NOMO-1 treated with DMSO at 0.1 percent for 48 hours (cell line): ENCODE measurements at regions not wholly inside any gene's neighbourhood (a gene's known extent, or its start where the extent isn't known, plus 50 kb on each side); places are given as distances from the start of the nearest gene placed in this dataset.

Experiments used
- DNase-seq: peaks from one replicate; lab custom pipeline; 2025; ENCODE audit not compliant: unreplicated experiment; lab: John Stamatoyannopoulos, UW

- DNase-seq = no peak
Observed at GRCh38 chr3:104578558-104578957, 788.2 kb upstream of the ALCAM start.

DNA sequence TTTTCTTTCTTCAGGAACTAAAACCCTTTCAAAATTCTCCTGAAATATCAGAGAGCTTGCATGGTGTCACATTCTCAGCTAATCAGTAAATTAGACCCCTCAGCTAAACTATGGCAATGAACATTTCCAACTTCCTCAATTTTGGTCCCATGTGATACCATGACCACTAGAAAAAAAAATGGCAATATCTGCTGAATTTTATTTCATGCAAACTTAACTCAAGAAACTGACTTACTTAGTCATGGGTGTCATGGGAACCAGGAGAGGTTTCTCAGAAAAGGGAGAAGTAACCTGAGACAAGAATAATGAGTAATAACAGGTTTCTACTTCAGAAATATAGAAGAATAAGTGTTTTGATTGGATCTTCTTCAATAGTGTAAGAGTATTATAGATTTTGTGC, 784.6 kb upstream of the ALCAM start:
- DNase-seq = peak; percentile 30

DNA sequence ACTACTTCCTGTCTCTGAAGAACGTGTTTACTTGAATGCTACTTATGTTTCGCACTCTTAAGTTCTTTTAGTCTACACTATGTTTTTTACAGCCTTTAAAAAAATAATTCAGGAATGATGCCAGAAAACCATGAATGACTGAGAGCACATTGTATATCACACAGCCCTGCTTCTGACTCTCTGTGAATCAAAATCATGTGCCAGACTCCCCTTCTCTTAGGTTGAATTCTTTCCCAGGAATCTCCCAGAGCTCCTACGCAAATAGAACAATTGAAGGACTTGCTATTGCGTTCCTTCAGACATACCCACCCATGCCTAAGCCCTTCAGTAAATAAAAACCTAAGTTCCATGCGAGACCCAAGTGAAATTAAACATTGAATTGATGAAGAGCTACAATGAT, 782.0 kb upstream of the ALCAM start:
- no peak for DNase-seq

- DNase-seq = no peak
Observed at GRCh38 chr3:104586344-104586743, 780.4 kb upstream of the ALCAM start.

DNA sequence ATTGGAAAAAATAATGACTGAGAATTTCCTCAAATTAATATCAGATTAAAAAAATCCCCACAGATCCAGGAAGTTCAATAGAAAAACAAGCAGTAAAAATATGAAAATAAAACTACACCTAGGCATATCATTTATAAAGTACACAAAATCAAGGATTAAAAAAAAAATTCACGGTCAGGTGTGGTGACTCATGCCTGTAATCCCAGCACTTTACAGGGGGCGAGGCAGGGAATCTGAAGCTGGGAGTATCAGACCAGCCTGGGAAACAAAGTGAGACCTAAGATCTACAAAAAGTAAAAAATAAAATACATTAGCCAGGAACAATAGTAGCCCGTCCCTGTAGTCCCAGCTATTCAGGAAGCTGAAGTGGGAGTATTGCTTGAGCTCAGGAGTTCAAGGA, 778.3 kb upstream of the ALCAM start:
- no peak for DNase-seq

GRCh38 chr3:104591776-104592175, 774.9 kb upstream of the ALCAM start:
- no peak for DNase-seq

DNA sequence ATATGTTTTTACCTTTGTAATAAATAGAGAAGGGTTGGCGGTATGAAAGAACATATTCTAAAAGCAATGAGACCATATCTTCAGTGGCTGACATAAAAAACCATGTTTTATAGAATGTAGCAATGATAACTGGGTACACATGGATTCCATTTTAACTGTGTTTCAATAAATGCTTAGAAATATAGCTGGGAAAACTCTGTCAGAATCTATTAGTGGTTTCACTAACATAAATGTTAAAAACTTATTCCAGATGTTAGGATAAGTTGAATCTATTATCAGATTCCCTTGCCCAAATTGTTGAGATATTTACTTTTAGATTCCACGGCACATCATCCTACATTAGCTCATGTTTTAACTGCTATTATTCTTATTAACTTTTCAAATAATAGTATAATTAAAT, 772.2 kb upstream of the ALCAM start:
- DNase-seq = no peak

GRCh38 chr3:104596054-104596453, 770.7 kb upstream of the ALCAM start:
- DNase-seq = no peak

- peak; percentile 13 for DNase-seq
Observed at GRCh38 chr3:104596551-104596950, 770.2 kb upstream of the ALCAM start.

DNA sequence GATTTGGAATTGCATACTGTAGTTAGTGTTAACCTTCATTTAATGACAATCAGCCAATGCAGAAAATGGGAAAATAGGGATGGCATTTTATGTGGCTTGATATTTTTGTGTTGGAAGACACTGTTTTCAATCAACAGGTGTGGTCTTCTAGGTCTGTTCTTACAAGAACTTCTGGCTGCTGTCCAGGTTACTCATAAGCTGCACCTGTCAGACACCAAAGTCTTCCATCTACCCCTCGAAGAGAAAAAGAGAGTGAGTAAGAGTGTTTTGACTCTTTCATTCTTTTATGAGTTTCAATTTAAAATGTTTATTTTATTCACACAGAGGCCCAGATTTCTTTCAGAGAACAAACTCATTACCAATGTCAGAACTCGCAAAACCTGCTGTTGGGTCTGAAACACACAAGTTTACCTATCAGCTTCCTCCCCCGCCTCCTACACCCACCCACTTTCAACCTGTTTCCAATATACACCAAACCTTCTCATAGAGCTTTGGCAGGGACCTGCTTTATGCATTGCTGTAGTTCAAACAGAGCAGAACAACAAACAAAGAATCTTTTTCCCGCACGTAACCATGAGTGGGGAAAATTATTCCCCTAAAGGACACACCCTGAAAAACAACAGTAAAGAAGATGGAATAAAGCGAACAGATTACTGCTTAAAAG, 767.7 kb upstream of the ALCAM start:
- DNase-seq = no peak

DNA sequence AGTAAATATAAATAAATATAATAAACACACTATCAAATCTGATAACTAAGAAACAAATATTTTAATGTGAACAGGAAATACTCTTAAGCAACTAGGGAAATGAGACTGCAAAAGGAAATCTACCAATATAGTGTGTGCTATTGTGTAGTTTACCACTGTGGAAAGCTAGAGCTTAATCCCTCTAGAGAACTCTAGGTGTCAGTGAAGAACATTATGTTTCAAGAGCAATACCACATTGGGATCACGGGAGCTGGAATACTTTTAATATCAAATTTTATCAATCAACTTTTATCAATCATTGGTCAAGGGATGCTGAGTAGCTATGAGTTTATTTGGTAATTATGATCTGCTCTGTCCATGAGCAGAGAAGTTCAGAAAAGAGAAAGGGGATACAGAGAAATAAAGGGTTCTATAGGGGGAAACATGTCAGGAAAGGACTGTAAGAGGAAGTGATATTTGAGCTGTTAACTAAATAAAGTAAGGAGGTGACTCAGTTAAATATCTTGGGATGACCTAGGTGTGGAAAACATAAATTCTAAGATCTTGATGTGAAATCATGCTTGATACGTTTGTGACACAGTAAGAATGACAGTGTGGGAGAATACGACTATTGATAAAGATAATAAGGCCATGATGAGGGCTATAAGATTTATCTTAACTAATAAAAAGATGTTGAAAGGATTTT, 762.2 kb upstream of the ALCAM start:
- peak; percentile 24 for DNase-seq

DNA sequence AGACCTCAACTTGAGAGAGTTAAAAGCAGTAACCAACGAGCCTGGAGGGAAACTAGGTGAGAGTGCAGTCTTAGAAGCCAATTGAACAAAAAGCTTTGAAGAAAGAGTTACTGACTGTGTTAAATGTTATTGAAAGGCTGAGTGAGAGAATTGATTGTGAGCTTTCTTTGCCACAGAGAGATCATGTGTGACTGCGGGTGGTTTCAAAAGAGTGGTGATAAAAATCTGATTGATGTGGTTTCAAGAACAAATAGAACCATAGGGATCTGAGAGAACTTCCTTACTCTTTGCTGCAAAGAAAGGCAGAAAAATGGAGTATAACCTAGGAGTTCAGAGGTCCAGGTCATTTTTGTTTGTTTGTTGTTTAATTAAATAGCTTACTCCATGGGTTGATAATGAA, 759.9 kb upstream of the ALCAM start:
- DNase-seq = no peak

GRCh38 chr3:104610730-104611652, 755.7 kb upstream of the ALCAM start:
- DNase-seq = no peak

GRCh38 chr3:104612218-104612617, 754.5 kb upstream of the ALCAM start:
- no peak for DNase-seq

GRCh38 chr3:104614564-104614963, 752.1 kb upstream of the ALCAM start:
- no peak for DNase-seq

DNA sequence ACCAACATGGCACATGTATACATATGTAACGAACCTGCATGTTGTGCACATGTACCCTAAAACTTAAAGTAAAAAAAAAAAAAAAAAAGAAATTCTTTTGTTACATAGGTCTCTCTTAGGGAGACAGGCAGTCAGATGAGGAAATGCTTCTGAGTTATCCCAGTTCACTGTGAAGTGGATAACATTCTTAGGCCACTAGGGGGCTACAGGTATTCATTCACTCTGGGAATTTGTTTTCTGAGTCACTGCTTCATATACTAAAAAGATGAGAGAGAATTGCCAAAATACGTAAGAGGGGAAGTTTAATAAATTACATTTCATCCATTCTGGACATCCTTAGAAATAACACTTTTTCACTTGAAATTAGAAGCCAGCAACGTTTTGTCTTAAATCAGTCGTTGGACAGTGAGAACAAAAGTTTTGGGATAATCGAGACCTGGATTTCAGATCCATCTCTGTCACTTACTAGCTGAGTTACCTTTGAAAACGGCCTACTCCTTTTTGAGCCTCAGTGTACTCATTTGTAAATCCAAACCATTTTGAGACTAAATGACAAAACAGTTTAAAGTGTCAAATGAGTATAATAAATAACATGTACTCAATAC, 738.4 kb upstream of the ALCAM start:
- DNase-seq = peak; percentile 11

GRCh38 chr3:104629038-104629437, 737.7 kb upstream of the ALCAM start:
- no peak for DNase-seq

DNA sequence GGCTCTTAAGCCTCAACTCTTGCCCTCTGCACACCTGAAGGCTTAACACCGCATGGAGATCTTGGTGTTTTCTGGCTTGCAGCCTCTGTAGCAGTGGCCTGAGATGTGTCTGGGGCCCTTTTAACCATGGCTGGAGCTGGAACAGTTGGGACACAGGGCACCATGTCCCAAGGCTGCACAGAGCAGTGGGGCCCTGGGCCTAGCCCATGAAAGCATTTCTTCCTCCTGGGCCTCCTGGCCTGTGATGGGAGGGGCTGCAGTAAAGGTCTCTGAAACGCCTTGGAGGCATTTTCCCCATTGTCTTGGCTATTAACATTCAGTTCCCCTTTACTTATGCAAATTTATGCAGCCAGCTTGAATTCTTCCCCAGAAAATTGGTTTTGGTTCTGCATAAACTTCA, 735.5 kb upstream of the ALCAM start:
- DNase-seq = no peak

DNA sequence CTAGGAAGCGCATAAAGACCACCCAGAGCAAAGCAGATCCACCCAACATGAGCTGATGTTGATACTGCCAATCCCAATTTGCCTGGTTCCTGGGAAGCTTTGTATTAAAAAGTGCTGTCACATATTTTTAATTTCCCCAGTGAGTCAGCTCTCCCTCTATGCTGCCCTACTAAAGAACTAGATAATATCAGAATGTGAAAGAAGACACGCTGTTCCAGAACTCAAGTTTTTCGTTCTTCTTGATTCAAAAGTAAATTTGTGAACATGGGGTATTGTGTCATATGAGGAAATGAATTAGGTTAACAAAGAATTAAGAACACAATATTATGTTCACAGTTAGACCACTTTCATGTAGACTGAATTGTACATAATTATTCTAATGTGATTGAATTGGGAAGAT, 734.2 kb upstream of the ALCAM start:
- no peak for DNase-seq

DNA sequence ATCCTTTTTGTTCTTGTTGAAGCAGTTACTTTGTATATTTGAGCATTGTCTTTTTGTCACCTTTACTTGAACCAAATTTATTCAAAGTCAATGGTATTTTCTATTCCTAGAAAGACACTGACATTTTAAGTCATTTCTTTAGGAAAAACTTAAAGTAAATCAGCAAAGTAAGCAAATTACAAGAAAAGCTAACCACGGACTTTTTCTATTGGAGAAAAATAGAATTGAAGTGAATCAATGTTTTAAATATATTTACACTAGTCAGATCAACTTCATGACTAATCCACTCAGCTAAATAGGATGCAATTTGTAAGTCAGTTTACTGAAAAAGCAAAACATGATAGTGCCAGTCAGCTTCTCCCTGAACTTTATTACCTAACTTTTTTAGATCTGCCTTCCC, 733.8 kb upstream of the ALCAM start:
- no peak for DNase-seq

GRCh38 chr3:104635872-104636580, 730.7 kb upstream of the ALCAM start:
- DNase-seq = no peak
